GM12878 (cell line): ENCODE measurements at regions not wholly inside any gene's neighbourhood (a gene's known extent, or its start where the extent isn't known, plus 50 kb on each side); places are given as distances from the start of the nearest gene placed in this dataset.

Source experiments
- ATAC-seq: fragments of 200-7000 bp; cut with Tn5 transposase; 3 replicates; pipeline ENCODE4 v1.9.1; 2020; ENCODE audit warnings: mild to moderate bottlenecking, moderate library complexity
- BruUV-seq: library from RNA; stranded (reverse); fragments of 400-500 nt; replicated peaks from 2 replicates; lab custom pipeline; 2021; lab: Mats Ljungman, UMichigan
- CTCF ChIA-PET: fragments of 300-600 bp; sonication (Branson Sonifier 250); formaldehyde crosslinking; extraction: SDS; loops from one replicate; lab custom pipeline; 2021; ENCODE audit warnings: inconsistent platforms; lab: Yijun Ruan, JAX
- POLR2A ChIA-PET: fragments of 350-600 bp; formaldehyde crosslinking; extraction: SDS; loops from one replicate; lab custom pipeline; 2021; ENCODE audit warnings: inconsistent platforms; lab: Charles Lee
- RAD21 ChIA-PET: fragments of 300-600 bp; sonication (Branson Sonifier 250); formaldehyde crosslinking; loops from one replicate; lab custom pipeline; 2023; ENCODE audit warnings: antibody characterized with exemption; ENCODE audit not compliant: unreplicated experiment; lab: Charles Lee
- SMC1A ChIA-PET: fragments of 300-600 bp; sonication (Branson Sonifier 250); formaldehyde crosslinking; loops from one replicate; lab custom pipeline; 2023; ENCODE audit not compliant: unreplicated experiment, uncharacterized antibody; lab: Charles Lee
- DNase-seq: peaks from one replicate; pipeline ENCODE4 v3.0.0-alpha.2; 2011; ENCODE audit warnings: low read depth, low spot score
- FAIRE-seq: peaks from 3 replicates; lab custom pipeline; 2011; peaks lifted over from hg19 to GRCh38; lab: Jason Lieb, UNC
- H2AFZ ChIP-seq: 2 replicates; pipeline ENCODE4 v1.6.0; 2011; ENCODE audit warnings: low read depth, low read length, control low read depth; ENCODE audit not compliant: control insufficient read depth
- H3K27ac ChIP-seq: 2 replicates; pipeline ENCODE4 v1.5.1; 2011; ENCODE audit warnings: control low read depth; ENCODE audit not compliant: control insufficient read depth, insufficient read depth
- H3K27me3 ChIP-seq, 2 experiments: replicated peaks in 1 of 2; 2 replicates each; pipeline versions ENCODE4 v1.6.0 to v1.6.1; 2011; ENCODE audit warnings: low read length in 1 of 2; ENCODE audit not compliant: control insufficient read depth in 2 of 2, insufficient read depth in 2 of 2
- H3K36me3 ChIP-seq, 2 experiments: 2 replicates each; pipeline ENCODE4 v1.5.1; 2011; ENCODE audit warnings: low read length in 1 of 2; ENCODE audit not compliant: control insufficient read depth in 2 of 2, insufficient read depth in 2 of 2
- H3K4me1 ChIP-seq: 2 replicates; pipeline ENCODE4 v1.6.1; 2011; ENCODE audit warnings: mild to moderate bottlenecking, low read length, moderate library complexity, mixed read lengths; ENCODE audit not compliant: control insufficient read depth, insufficient read depth
- H3K4me2 ChIP-seq: 2 replicates; pipeline ENCODE4 v1.6.0; 2011; ENCODE audit warnings: control low read depth; ENCODE audit not compliant: control insufficient read depth, insufficient read depth
- H3K4me3 ChIP-seq: fragments of 200-600 bp; sonication (generic); 2 replicates; pipeline ENCODE4 v1.5.1; 2016
- H3K79me2 ChIP-seq: 2 replicates; pipeline ENCODE4 v1.6.0; 2011; ENCODE audit warnings: low read length; ENCODE audit not compliant: control insufficient read depth, insufficient read depth
- H3K9ac ChIP-seq: 2 replicates; pipeline ENCODE4 v1.8.0; 2011; ENCODE audit warnings: low read length, control low read depth, mixed read lengths; ENCODE audit not compliant: control insufficient read depth, insufficient read depth
- H3K9me3 ChIP-seq: replicated peaks from 3 replicates; pipeline ENCODE4 v1.5.1; 2011; ENCODE audit warnings: mild to moderate bottlenecking, low read length; ENCODE audit not compliant: control insufficient read depth, insufficient read depth
- H4K20me1 ChIP-seq: 2 replicates; pipeline ENCODE4 v1.6.0; 2011; ENCODE audit not compliant: control insufficient read depth, insufficient read depth
- ESRRA ChIP-seq: IDR thresholded peaks from 2 replicates; pipeline ENCODE4 v1.6.1; 2012; ENCODE audit warnings: mild to moderate bottlenecking, low read length, improper control_type of control experiment
- HCFC1 ChIP-seq: fragments of 150-350 bp; IDR thresholded peaks from 2 replicates; pipeline ENCODE4 v1.6.1; 2014; ENCODE audit warnings: low read length
- RELA ChIP-seq: fragments of 450-650 bp; IDR thresholded peaks from 2 replicates; pipeline ENCODE4 v1.8.0; 2014; ENCODE audit warnings: borderline replicate concordance; ENCODE audit not compliant: partially characterized antibody
- ZBED1 ChIP-seq: IDR thresholded peaks from 2 replicates; pipeline ENCODE4 v1.6.1; 2016; ENCODE audit warnings: borderline replicate concordance
- WGBS: methylation state at CpG from one replicate; pipeline ENCODE4 v1.1.6; 2016; ENCODE audit warnings: low lambda C conversion rate; ENCODE audit not compliant: insufficient replicate concordance, insufficient coverage; ENCODE audit errors: missing lambda C conversion rate; 5-methylcytosine and 5-hydroxymethylcytosine counted together
- in situ Hi-C: fragments of 300-500 bp; cut with MboI; formaldehyde crosslinking; loops from 9 replicates; pipeline ENCODE4 v1.14.3; 2018; ENCODE audit warnings: mixed read lengths
- intact Hi-C: fragments of 100-400 bp; cut with micrococcal nuclease; formaldehyde crosslinking; loops from one replicate; pipeline ENCODE4 v1.14.2; 2022; ENCODE audit not compliant: unreplicated experiment
- TF ChIP-seq, protein P1 (sequence below): IDR thresholded peaks from 2 replicates; pipeline ENCODE4 v1.6.1; 2012; ENCODE audit warnings: low read depth, low read length, improper control_type of control experiment
- TF ChIP-seq, protein P2 (sequence below): fragments of 450-650 bp; IDR thresholded peaks from 2 replicates; pipeline ENCODE4 v1.6.1; 2018; ENCODE audit warnings: mild to moderate bottlenecking, low read depth, moderate library complexity; ENCODE audit not compliant: partially characterized antibody
- TF ChIP-seq, protein P3 (sequence below): fragments of 150-350 bp; IDR thresholded peaks from 2 replicates; pipeline ENCODE4 v1.6.1; 2016; ENCODE audit warnings: low read depth, low read length

- Histone ChIP-seq H3K9ac (no peak overlapping the region), H3K4me2 (no peak overlapping the region), H3K9me3 (no peaks in the 10 kb centered on the region), H4K20me1 (no peaks in the 10 kb centered on the region), H3K27ac (no peak overlapping the region), H3K27me3 (no peaks in the 10 kb centered on the region), H3K36me3 (no peaks in the 10 kb centered on the region), H3K4me3 (no peak overlapping the region), H2AFZ (no peak overlapping the region), H3K4me1 (no peaks in the 10 kb centered on the region), H3K79me2 (no peaks in the 10 kb centered on the region)
- RAD21 ChIA-PET = no interaction called here
- CTCF ChIA-PET = no interaction called here
- DNase-seq = no peak
- TF ChIP-seq HCFC1 (no peak), ESRRA (no peak), ZBED1 (no peak), RELA (no peak)
- TF ChIP-seq, protein P1, sequence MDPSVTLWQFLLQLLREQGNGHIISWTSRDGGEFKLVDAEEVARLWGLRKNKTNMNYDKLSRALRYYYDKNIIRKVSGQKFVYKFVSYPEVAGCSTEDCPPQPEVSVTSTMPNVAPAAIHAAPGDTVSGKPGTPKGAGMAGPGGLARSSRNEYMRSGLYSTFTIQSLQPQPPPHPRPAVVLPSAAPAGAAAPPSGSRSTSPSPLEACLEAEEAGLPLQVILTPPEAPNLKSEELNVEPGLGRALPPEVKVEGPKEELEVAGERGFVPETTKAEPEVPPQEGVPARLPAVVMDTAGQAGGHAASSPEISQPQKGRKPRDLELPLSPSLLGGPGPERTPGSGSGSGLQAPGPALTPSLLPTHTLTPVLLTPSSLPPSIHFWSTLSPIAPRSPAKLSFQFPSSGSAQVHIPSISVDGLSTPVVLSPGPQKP = no peak
- TF ChIP-seq, protein P2, sequence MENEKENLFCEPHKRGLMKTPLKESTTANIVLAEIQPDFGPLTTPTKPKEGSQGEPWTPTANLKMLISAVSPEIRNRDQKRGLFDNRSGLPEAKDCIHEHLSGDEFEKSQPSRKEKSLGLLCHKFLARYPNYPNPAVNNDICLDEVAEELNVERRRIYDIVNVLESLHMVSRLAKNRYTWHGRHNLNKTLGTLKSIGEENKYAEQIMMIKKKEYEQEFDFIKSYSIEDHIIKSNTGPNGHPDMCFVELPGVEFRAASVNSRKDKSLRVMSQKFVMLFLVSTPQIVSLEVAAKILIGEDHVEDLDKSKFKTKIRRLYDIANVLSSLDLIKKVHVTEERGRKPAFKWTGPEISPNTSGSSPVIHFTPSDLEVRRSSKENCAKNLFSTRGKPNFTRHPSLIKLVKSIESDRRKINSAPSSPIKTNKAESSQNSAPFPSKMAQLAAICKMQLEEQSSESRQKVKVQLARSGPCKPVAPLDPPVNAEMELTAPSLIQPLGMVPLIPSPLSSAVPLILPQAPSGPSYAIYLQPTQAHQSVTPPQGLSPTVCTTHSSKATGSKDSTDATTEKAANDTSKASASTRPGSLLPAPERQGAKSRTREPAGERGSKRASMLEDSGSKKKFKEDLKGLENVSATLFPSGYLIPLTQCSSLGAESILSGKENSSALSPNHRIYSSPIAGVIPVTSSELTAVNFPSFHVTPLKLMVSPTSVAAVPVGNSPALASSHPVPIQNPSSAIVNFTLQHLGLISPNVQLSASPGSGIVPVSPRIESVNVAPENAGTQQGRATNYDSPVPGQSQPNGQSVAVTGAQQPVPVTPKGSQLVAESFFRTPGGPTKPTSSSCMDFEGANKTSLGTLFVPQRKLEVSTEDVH = no peak
- TF ChIP-seq, protein P3, sequence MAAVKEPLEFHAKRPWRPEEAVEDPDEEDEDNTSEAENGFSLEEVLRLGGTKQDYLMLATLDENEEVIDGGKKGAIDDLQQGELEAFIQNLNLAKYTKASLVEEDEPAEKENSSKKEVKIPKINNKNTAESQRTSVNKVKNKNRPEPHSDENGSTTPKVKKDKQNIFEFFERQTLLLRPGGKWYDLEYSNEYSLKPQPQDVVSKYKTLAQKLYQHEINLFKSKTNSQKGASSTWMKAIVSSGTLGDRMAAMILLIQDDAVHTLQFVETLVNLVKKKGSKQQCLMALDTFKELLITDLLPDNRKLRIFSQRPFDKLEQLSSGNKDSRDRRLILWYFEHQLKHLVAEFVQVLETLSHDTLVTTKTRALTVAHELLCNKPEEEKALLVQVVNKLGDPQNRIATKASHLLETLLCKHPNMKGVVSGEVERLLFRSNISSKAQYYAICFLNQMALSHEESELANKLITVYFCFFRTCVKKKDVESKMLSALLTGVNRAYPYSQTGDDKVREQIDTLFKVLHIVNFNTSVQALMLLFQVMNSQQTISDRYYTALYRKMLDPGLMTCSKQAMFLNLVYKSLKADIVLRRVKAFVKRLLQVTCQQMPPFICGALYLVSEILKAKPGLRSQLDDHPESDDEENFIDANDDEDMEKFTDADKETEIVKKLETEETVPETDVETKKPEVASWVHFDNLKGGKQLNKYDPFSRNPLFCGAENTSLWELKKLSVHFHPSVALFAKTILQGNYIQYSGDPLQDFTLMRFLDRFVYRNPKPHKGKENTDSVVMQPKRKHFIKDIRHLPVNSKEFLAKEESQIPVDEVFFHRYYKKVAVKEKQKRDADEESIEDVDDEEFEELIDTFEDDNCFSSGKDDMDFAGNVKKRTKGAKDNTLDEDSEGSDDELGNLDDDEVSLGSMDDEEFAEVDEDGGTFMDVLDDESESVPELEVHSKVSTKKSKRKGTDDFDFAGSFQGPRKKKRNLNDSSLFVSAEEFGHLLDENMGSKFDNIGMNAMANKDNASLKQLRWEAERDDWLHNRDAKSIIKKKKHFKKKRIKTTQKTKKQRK = no peak
- ATAC-seq = no peak
- FAIRE-seq = no peak
- in situ Hi-C loops = no loop called here
- SMC1A ChIA-PET = interaction anchor here (0.7 kb wide), 1 partner anchor 497 kb away, joined by 3 read pairs; no protein-coding TSS in a partner anchor
- BruUV-seq = no TSS peak
- intact Hi-C loops = no loop called here
- 0% methylated on average over 1 of the region's 1 CpG for WGBS
- POLR2A ChIA-PET = interaction anchor here (0.6 kb wide), 1 partner anchor 266 kb away, joined by 4 read pairs; no protein-coding TSS in a partner anchor
Observed at GRCh38 chr12:88716240-88716639, 136.0 kb upstream of the KITLG start.
